ENCODE measurements at regions not wholly inside any gene's neighbourhood (a gene's known extent, or its start where the extent isn't known, plus 50 kb on each side); places are given as distances from the start of the nearest gene placed in this dataset.

DNA sequence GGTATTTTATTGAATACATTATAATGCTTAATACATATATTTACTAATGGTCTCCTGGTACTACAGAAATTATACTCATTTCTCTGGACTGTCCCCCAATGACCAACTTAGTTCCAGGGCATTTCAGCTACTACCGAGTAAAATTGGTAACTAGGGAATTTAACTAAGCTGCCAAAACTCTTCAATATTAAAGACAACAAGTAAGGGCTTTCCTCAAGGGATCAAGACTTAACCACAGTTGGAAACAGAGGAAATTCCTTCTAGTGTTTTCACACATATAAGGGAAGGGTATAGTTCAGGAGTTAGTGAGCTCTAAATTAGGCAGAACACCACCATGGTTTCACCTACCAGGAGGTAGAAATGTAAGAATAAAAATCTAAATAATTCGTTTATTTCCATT, 357.4 kb downstream of the TBL1XR1 start:
- TF ChIP-seq, protein P1, sequence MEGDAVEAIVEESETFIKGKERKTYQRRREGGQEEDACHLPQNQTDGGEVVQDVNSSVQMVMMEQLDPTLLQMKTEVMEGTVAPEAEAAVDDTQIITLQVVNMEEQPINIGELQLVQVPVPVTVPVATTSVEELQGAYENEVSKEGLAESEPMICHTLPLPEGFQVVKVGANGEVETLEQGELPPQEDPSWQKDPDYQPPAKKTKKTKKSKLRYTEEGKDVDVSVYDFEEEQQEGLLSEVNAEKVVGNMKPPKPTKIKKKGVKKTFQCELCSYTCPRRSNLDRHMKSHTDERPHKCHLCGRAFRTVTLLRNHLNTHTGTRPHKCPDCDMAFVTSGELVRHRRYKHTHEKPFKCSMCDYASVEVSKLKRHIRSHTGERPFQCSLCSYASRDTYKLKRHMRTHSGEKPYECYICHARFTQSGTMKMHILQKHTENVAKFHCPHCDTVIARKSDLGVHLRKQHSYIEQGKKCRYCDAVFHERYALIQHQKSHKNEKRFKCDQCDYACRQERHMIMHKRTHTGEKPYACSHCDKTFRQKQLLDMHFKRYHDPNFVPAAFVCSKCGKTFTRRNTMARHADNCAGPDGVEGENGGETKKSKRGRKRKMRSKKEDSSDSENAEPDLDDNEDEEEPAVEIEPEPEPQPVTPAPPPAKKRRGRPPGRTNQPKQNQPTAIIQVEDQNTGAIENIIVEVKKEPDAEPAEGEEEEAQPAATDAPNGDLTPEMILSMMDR (IDR thresholded peaks at IDR 0.05): no peak
- TF ChIP-seq POLR2A (IDR thresholded peaks at IDR 0.05): no peak

All from thyroid gland (tissue), 4 donors.